Testis (tissue), 2 donors: ENCODE measurements at regions not wholly inside any gene's neighbourhood (a gene's known extent, or its start where the extent isn't known, plus 50 kb on each side); places are given as distances from the start of the nearest gene placed in this dataset.
"Not testable (repeated sequence)": the region's sequence is repeated elsewhere in the genome, so short reads cannot be mapped to it uniquely, and the experiment has no call there.

Experiments
- DNase-seq: peaks from one replicate; pipeline ENCODE4 v3.0.0-alpha.2; 2019
- H3K27ac ChIP-seq, 2 donors: fragments of 200-600 bp; sonication (generic); one replicate each; pipeline ENCODE4 v1.5.1; 2019
- H3K27me3 ChIP-seq: fragments of 200-600 bp; sonication (generic); one replicate; pipeline ENCODE4 v1.5.1; 2019
- H3K36me3 ChIP-seq: fragments of 200-600 bp; sonication (generic); one replicate; pipeline ENCODE4 v1.5.1; 2017; ENCODE audit warnings: low read depth; ENCODE audit errors: missing control alignments
- H3K4me1 ChIP-seq: fragments of 200-600 bp; sonication (generic); one replicate; pipeline ENCODE4 v1.5.1; 2019
- H3K4me3 ChIP-seq, 2 donors: fragments of 200-600 bp; sonication (generic); one replicate each; pipeline ENCODE4 v1.5.1; 2017 to 2019
- H3K9me3 ChIP-seq: fragments of 200-600 bp; sonication (generic); one replicate; pipeline ENCODE4 v1.5.1; 2017
- POLR2A ChIP-seq: fragments of 450-650 bp; IDR thresholded peaks from one replicate; pipeline ENCODE4 v1.6.1; 2017; ENCODE audit warnings: antibody characterized with exemption, mild to moderate bottlenecking, moderate library complexity
- WGBS, 2 donors: methylation state at CpG; one replicate each; pipeline ENCODE4 v1.1.5; 2018; 5-methylcytosine and 5-hydroxymethylcytosine counted together
- intact Hi-C: fragments of 100-400 bp; cut with DNase I; formaldehyde crosslinking; loops from one replicate; pipeline ENCODE4 v1.15.1; 2023; ENCODE audit warnings: low total_unique reads
- TF ChIP-seq, protein P1 (sequence below), 3 experiments: fragments of 450-650 bp in 2 of 3; fragments of 200-600 bp in 1 of 3; sonication (generic) in 1 of 3; IDR thresholded peaks; one replicate each; pipeline ENCODE4 v1.5.1; 2016 to 2019; ENCODE audit warnings: antibody characterized with exemption in 3 of 3, mild to moderate bottlenecking in 2 of 3, moderate library complexity in 1 of 3

DNA sequence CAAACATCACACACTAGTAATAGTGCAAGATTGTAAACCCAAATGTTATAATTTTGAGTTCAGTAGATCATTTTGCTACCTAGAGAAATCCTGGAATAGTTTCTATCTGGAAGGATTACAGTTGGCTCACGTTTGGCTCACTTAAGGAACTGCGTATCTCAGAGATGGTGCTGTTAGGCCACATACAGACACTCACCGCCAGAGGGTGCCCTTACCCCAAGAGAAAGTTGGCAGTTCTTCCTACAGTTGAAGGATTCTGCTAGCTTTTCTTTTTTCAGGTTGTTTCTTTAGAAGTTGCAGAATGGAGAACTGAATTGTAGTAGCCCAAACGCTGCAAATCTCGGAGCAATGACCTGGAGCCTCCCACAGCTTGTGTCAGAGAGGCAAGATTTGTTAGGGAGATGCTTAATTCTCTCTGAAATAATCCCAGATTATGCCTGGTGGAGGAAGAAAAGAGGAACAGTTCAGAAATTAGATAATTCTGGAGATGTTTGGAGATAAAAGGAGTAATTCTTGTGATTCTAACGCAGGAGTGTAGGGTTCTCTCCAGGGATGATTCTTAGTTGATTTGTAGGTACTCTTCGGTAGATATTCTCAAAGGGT, 87.9 kb upstream of the PAPPA2 start:
- H3K4me1 ChIP-seq, result peaks cover 4% of the 10 kb centered on the region
- 29 to 31% methylated on average over 7 of the region's 7 CpGs for WGBS, 2 donors
- no peak overlapping the region for H3K27ac ChIP-seq
- no peak for TF ChIP-seq POLR2A
- TF ChIP-seq, protein P1, sequence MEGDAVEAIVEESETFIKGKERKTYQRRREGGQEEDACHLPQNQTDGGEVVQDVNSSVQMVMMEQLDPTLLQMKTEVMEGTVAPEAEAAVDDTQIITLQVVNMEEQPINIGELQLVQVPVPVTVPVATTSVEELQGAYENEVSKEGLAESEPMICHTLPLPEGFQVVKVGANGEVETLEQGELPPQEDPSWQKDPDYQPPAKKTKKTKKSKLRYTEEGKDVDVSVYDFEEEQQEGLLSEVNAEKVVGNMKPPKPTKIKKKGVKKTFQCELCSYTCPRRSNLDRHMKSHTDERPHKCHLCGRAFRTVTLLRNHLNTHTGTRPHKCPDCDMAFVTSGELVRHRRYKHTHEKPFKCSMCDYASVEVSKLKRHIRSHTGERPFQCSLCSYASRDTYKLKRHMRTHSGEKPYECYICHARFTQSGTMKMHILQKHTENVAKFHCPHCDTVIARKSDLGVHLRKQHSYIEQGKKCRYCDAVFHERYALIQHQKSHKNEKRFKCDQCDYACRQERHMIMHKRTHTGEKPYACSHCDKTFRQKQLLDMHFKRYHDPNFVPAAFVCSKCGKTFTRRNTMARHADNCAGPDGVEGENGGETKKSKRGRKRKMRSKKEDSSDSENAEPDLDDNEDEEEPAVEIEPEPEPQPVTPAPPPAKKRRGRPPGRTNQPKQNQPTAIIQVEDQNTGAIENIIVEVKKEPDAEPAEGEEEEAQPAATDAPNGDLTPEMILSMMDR (IDR thresholded peaks at IDR 0.05), result peak; percentile 69 to 89 (median 82)
- no peaks in the 10 kb centered on the region for H3K27me3 ChIP-seq
- peak; percentile 91 for DNase-seq
- no peaks in the 10 kb centered on the region for H3K9me3 ChIP-seq
- no peak overlapping the region for H3K4me3 ChIP-seq
- H3K36me3 ChIP-seq, result no peaks in the 10 kb centered on the region
- intact Hi-C loops, result no loop called here

DNA sequence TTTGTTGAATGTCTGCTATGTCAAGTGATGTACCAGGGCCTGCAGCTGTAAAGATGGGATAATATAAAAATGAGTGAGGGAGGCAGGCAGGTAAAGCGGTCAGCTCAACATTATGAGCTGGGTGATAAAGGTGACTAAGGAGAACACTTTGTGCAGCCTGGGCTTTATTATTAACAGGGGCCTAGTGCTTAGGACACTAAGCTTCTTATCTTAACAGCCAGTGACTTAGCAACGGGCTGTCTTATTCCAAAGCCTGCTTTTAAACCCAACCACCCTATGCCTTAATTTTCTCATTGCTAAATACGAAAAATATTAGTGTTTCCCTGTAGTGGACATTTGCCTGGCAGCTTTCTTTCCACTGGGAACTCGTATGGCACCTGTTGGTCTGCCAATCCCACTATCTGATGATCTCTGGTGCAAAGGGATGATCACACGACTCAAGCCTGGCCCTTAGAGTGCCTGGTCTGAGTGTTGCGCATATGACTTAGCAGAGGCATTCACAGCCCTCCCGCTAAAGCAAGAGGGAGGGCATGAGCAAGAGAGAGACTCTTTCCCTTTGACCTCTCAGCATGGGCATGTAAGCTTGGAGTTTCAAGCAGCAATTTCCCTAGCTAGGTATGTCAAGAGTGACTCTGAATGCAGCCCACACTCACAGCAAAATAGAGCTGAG, 98.6 kb upstream of the PAPPA2 start:
- 61 to 67% methylated on average over 7 of the region's 7 CpGs for WGBS, 2 donors
- no peak for DNase-seq

DNA sequence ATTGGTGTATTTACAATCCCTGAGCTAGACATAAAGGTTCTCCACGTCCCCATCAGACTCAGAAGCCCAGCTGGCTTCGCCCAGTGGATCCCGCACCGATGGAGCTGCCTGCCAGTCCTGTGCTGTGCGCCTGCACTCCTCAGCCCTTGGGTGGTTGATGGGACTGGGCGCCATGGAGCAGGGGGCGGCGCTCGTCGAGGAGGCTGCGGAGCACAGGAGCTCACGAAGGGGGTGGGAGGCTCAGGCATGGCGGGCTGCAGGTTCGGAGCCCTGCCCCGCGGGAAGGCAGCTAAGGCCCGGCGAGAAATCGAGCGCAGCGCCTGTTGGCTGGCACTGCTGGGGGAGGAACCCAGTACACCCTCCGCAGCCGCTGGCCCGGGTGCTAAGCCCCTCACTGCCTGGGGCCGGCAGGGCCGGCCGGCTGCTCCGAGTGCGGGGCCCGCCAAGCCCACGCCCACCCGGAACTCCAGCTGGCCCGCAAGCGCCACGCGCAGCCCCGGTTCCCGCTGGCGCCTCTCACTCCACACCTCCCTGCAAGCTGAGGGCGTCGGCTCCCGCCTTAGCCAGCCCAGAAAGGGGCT, 113.8 kb upstream of the PAPPA2 start:
- H3K4me3 ChIP-seq, result peak overlapping the region in 1 of 2 donors; percentile 12
- 84 to 87% methylated on average over 21 to 41 of the region's 42 CpGs for WGBS, 2 donors
- intact Hi-C loops, H3K36me3 ChIP-seq, H3K4me1 ChIP-seq, H3K27ac ChIP-seq, DNase-seq, H3K9me3 ChIP-seq, H3K27me3 ChIP-seq: not testable (repeated sequence)

More for the DNA sequence above, 98.6 kb upstream of the PAPPA2 start:
- TF ChIP-seq, protein P1 (IDR thresholded peaks at IDR 0.05), result no peak
- TF ChIP-seq POLR2A, result no peak
- Histone ChIP-seq H3K4me3 (no peak overlapping the region), H3K27me3 (no peaks in the 10 kb centered on the region), H3K9me3 (no peaks in the 10 kb centered on the region), H3K4me1 (no peaks in the 10 kb centered on the region), H3K27ac (no peak overlapping the region), H3K36me3 (no peaks in the 10 kb centered on the region)
- intact Hi-C loops, result no loop called here

DNA sequence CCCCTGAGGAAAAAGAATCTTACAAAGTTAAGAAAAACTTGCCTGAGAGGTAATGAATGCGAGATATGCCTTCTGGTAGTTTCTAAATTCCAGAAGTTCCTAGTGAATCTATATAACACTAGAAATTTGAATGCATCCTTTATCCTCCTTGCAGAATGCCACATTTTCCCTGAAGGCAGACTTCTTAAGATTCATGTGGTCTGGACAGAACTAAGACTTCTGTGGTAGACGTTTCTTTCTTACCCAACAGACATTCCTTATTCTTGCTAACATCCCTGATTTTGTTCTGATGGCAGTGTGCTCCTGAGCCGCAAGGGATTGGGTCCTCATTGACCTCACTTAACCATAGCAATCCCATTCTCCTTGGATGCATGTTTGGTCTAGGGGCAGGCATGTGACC, 121.3 kb upstream of the PAPPA2 start:
- WGBS, 2 donors, result 83 to 90% methylated on average over 3 of the region's 3 CpGs
- intact Hi-C loops, result no loop called here
- no peak overlapping the region for H3K4me3 ChIP-seq
- TF ChIP-seq POLR2A, result no peak
- TF ChIP-seq, protein P1 (IDR thresholded peaks at IDR 0.05), result no peak
- H3K27me3 ChIP-seq, result no peaks in the 10 kb centered on the region
- H3K27ac ChIP-seq, result no peak overlapping the region
- DNase-seq, result no peak
- no peaks in the 10 kb centered on the region for H3K4me1 ChIP-seq
- H3K36me3 ChIP-seq, result no peaks in the 10 kb centered on the region
- H3K9me3 ChIP-seq, result no peaks in the 10 kb centered on the region

DNA sequence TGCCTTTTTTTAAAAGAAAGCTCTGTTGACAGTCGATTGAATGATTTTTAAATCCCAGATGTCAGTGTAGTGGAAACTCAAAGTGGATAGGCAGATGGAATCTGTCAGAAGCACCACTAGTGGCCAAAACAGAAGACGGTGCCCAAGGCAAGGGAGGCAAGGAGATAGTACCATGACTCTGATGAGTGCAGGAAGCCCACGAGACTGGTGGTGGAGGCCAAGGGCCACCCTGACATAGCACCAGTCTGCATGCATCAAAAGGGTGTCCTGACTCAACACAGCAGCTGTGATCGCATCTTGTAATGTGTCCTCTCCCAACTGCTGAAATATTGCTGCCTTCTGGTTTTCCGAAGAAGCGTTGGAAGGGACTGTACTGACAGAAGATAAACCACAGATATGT, 124.1 kb upstream of the PAPPA2 start:
- TF ChIP-seq, protein P1 (IDR thresholded peaks at IDR 0.05), result no peak
- TF ChIP-seq POLR2A, result no peak
- Histone ChIP-seq H3K9me3 (no peaks in the 10 kb centered on the region), H3K4me3 (no peak overlapping the region), H3K27me3 (no peaks in the 10 kb centered on the region), H3K36me3 (no peaks in the 10 kb centered on the region), H3K27ac (no peak overlapping the region), H3K4me1 (no peaks in the 10 kb centered on the region)
- DNase-seq, result no peak
- 63 to 71% methylated on average over 6 of the region's 6 CpGs for WGBS, 2 donors
- intact Hi-C loops, result no loop called here
